ENCODE measurements at regions not wholly inside any gene's neighbourhood (a gene's known extent, or its start where the extent isn't known, plus 50 kb on each side); places are given as distances from the start of the nearest gene placed in this dataset.

- TF ChIP-seq EZH2 (IDR thresholded peaks at IDR 0.05; ENCODE audit: low read length): no peak
- TF ChIP-seq, protein P1, sequence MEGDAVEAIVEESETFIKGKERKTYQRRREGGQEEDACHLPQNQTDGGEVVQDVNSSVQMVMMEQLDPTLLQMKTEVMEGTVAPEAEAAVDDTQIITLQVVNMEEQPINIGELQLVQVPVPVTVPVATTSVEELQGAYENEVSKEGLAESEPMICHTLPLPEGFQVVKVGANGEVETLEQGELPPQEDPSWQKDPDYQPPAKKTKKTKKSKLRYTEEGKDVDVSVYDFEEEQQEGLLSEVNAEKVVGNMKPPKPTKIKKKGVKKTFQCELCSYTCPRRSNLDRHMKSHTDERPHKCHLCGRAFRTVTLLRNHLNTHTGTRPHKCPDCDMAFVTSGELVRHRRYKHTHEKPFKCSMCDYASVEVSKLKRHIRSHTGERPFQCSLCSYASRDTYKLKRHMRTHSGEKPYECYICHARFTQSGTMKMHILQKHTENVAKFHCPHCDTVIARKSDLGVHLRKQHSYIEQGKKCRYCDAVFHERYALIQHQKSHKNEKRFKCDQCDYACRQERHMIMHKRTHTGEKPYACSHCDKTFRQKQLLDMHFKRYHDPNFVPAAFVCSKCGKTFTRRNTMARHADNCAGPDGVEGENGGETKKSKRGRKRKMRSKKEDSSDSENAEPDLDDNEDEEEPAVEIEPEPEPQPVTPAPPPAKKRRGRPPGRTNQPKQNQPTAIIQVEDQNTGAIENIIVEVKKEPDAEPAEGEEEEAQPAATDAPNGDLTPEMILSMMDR (optimal IDR thresholded peaks at IDR 0.05 in 1 of 3, IDR thresholded peaks at IDR 0.05 in 1 of 3, conservative IDR thresholded peaks at IDR 0.05 in 1 of 3; ENCODE audit: extremely low read depth in 1 of 3, insufficient read depth in 2 of 3, low read length in 3 of 3): no peak
- no peak overlapping the region for H3K9ac ChIP-seq (ENCODE audit: control insufficient read depth, extremely low read depth, insufficient read depth, low read length)
- H3K79me2 ChIP-seq (ENCODE audit: control insufficient read depth, insufficient read depth, low read length): no peaks in the 10 kb centered on the region
- FAIRE-seq (no peak), DNase-seq (ENCODE audit: low read depth, low spot score) (no peak)
- H3K4me2 ChIP-seq (ENCODE audit: control insufficient read depth, extremely low read depth, insufficient read depth, low read depth, low read length): no peak overlapping the region
- dilution Hi-C loops (cut with MboI; ENCODE audit: extremely low pct_ligation_motif_present, low sequenced_read_pairs): no loop called here
- H2AFZ ChIP-seq (ENCODE audit: control insufficient read depth, low read length): no peak overlapping the region
- H3K4me1 ChIP-seq (ENCODE audit: control insufficient read depth, extremely low read depth, insufficient read depth, low read length): no peaks in the 10 kb centered on the region
- H3K9me3 ChIP-seq (ENCODE audit: control insufficient read depth, low read depth, low read length): no peaks in the 10 kb centered on the region
- H3K4me3 ChIP-seq (ENCODE audit: control insufficient read depth in 2 of 3, extremely low read depth in 1 of 3, insufficient read depth in 2 of 3, low read depth in 1 of 3, low read length in 3 of 3): no peak overlapping the region
- no peak overlapping the region for H3K27ac ChIP-seq (ENCODE audit: control insufficient read depth, insufficient read depth, low read length)
- H3K9me1 ChIP-seq (ENCODE audit: control insufficient read depth, extremely low read depth, insufficient read depth, low read length): no peaks in the 10 kb centered on the region
- no peaks in the 10 kb centered on the region for H4K20me1 ChIP-seq (ENCODE audit: control insufficient read depth, extremely low read depth, insufficient read depth, low read length)
- no peaks in the 10 kb centered on the region for H3K36me3 ChIP-seq (ENCODE audit: control insufficient read depth in 2 of 2, extremely low read depth in 1 of 2, insufficient read depth in 2 of 2, low read length in 2 of 2)
- peaks cover 7% of the 10 kb centered on the region for H3K27me3 ChIP-seq (ENCODE audit: control insufficient read depth, extremely low read depth, insufficient read depth, low read length)
Observed at GRCh38 chrX:45379236-45379635, 178.6 kb upstream of the DIPK2B start.

DNA sequence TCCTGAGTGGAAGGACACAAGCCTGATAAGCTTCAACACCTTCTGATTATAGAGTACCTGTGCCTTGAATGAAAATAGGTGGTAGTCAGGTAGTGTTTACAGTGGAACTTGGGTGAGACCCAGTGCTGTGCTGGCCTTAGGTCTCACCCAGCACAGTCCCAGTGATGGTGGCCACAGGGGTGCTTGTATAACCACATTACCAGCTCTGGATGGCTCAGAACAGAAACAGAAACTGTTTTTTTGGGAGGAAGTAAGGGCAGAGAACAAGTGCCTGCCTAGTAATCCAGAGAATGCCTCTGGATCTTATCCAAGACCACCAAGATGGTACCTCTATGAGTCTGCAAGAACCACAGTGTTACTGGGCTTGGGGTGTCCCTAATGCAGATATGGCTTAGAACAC lies 171.5 kb upstream of the DIPK2B start:
- Histone ChIP-seq H3K36me3 (ENCODE audit: control insufficient read depth in 2 of 2, extremely low read depth in 1 of 2, insufficient read depth in 2 of 2, low read length in 2 of 2) (no peaks in the 10 kb centered on the region), H3K4me1 (ENCODE audit: control insufficient read depth, extremely low read depth, insufficient read depth, low read length) (no peaks in the 10 kb centered on the region), H3K4me2 (ENCODE audit: control insufficient read depth, extremely low read depth, insufficient read depth, low read depth, low read length) (no peak overlapping the region), H3K9me3 (ENCODE audit: control insufficient read depth, low read depth, low read length) (peaks cover 7% of the 10 kb centered on the region), H3K4me3 (ENCODE audit: control insufficient read depth in 2 of 3, extremely low read depth in 1 of 3, insufficient read depth in 2 of 3, low read depth in 1 of 3, low read length in 3 of 3) (no peak overlapping the region), H4K20me1 (ENCODE audit: control insufficient read depth, extremely low read depth, insufficient read depth, low read length) (no peaks in the 10 kb centered on the region), H3K27me3 (ENCODE audit: control insufficient read depth, extremely low read depth, insufficient read depth, low read length) (no peaks in the 10 kb centered on the region), H3K9me1 (ENCODE audit: control insufficient read depth, extremely low read depth, insufficient read depth, low read length) (no peaks in the 10 kb centered on the region), H2AFZ (ENCODE audit: control insufficient read depth, low read length) (no peak overlapping the region), H3K27ac (ENCODE audit: control insufficient read depth, insufficient read depth, low read length) (no peak overlapping the region), H3K9ac (ENCODE audit: control insufficient read depth, extremely low read depth, insufficient read depth, low read length) (no peak overlapping the region), H3K79me2 (ENCODE audit: control insufficient read depth, insufficient read depth, low read length) (no peaks in the 10 kb centered on the region)
- dilution Hi-C loops (cut with MboI; ENCODE audit: extremely low pct_ligation_motif_present, low sequenced_read_pairs): no loop called here
- DNase-seq (ENCODE audit: low read depth, low spot score) (no peak), FAIRE-seq (no peak)
- TF ChIP-seq, protein P1 (optimal IDR thresholded peaks at IDR 0.05 in 1 of 3, IDR thresholded peaks at IDR 0.05 in 1 of 3, conservative IDR thresholded peaks at IDR 0.05 in 1 of 3; ENCODE audit: extremely low read depth in 1 of 3, insufficient read depth in 2 of 3, low read length in 3 of 3): no peak
- TF ChIP-seq EZH2 (IDR thresholded peaks at IDR 0.05; ENCODE audit: low read length): no peak
